HEK293 (cell line): ENCODE measurements at regions not wholly inside any gene's neighbourhood (a gene's known extent, or its start where the extent isn't known, plus 50 kb on each side); places are given as distances from the start of the nearest gene placed in this dataset.
A peak's percentile ranks its signal among the peaks of the same experiment; 100 is the strongest.

ENCODE experiments used
- CTCF ChIA-PET: fragments of 350-600 bp; formaldehyde crosslinking; extraction: SDS; loops from one replicate; lab custom pipeline; 2021; ENCODE audit warnings: antibody characterized with exemption; lab: Yijun Ruan, JAX
- POLR2A ChIA-PET: fragments of 300-600 bp; formaldehyde crosslinking; extraction: SDS; loops from one replicate; lab custom pipeline; 2020; ENCODE audit warnings: antibody characterized with exemption, inconsistent platforms; lab: Yijun Ruan, JAX
- H3K27ac ChIP-seq: fragments of 200-500 bp; sonication (Bioruptor generic); 2 replicates; pipeline ENCODE4 v1.5.1; 2014; ENCODE audit warnings: low read depth, low read length, control low read depth, inconsistent platforms; ENCODE audit errors: extremely low read depth
- H3K36me3 ChIP-seq, 2 experiments: fragments of 200-500 bp in 1 of 2; sonication (Bioruptor generic) in 1 of 2; 1 replicate in 1 of 2; 2 replicates in 1 of 2; pipeline ENCODE4 v1.5.1; 2014 to 2017; ENCODE audit warnings: inconsistent platforms in 2 of 2, low read length in 2 of 2; ENCODE audit not compliant: control insufficient read depth in 2 of 2, insufficient read depth in 1 of 2
- H3K4me1 ChIP-seq: fragments of 200-500 bp; sonication (Bioruptor generic); 2 replicates; pipeline ENCODE4 v1.5.1; 2014; ENCODE audit warnings: mild to moderate bottlenecking, low read length, inconsistent platforms; ENCODE audit not compliant: control insufficient read depth, insufficient read depth
- H3K4me3 ChIP-seq: 2 replicates; pipeline ENCODE4 v1.5.1; 2011; ENCODE audit warnings: low read depth, mild to moderate bottlenecking, control low read depth, low read length, moderate library complexity
- H3K9me3 ChIP-seq: fragments of 200-500 bp; sonication (Bioruptor generic); 2 replicates; pipeline ENCODE4 v1.5.1; 2014; ENCODE audit warnings: low read depth, low read length, inconsistent platforms; ENCODE audit not compliant: control insufficient read depth, insufficient read depth
- GLI2 ChIP-seq: fragments of 450-650 bp; formaldehyde crosslinking; IDR thresholded peaks from 2 replicates; pipeline ENCODE4; 2017; ENCODE audit warnings: missing biosample characterization, missing genetic modification characterization, low read depth, borderline replicate concordance
- GLIS2 ChIP-seq: fragments of 450-650 bp; formaldehyde crosslinking; IDR thresholded peaks from 2 replicates; pipeline ENCODE4 v1.5.1; 2016; ENCODE audit warnings: missing biosample characterization, missing genetic modification characterization
- KLF1 ChIP-seq: fragments of 450-650 bp; formaldehyde crosslinking; IDR thresholded peaks from 2 replicates; pipeline ENCODE4 v1.5.1; 2016; ENCODE audit warnings: missing biosample characterization, missing genetic modification characterization
- SCRT2 ChIP-seq: fragments of 450-650 bp; formaldehyde crosslinking; IDR thresholded peaks from 2 replicates; pipeline ENCODE4 v1.5.1; 2016; ENCODE audit warnings: missing biosample characterization, missing genetic modification characterization
- TRIM28 ChIP-seq: IDR thresholded peaks from 2 replicates; pipeline ENCODE4 v1.6.1; 2011; ENCODE audit warnings: low read length, control low read depth, borderline replicate concordance
- ZBTB17 ChIP-seq: fragments of 450-650 bp; formaldehyde crosslinking; IDR thresholded peaks from 2 replicates; pipeline ENCODE4 v1.5.1; 2016; ENCODE audit warnings: missing biosample characterization, missing genetic modification characterization
- ZFP37 ChIP-seq: fragments of 450-650 bp; formaldehyde crosslinking; IDR thresholded peaks from 2 replicates; pipeline ENCODE4 v1.5.1; 2016; ENCODE audit warnings: missing biosample characterization, missing genetic modification characterization
- ZFP41 ChIP-seq: fragments of 450-650 bp; formaldehyde crosslinking; IDR thresholded peaks from 2 replicates; pipeline ENCODE4 v1.5.1; 2016; ENCODE audit warnings: missing biosample characterization, missing genetic modification characterization, borderline replicate concordance
- ZIC2 ChIP-seq: fragments of 450-650 bp; formaldehyde crosslinking; IDR thresholded peaks from 2 replicates; pipeline ENCODE4 v1.5.1; 2016; ENCODE audit warnings: missing biosample characterization, missing genetic modification characterization
- ZNF155 ChIP-seq: fragments of 450-650 bp; formaldehyde crosslinking; IDR thresholded peaks from 2 replicates; pipeline ENCODE4 v1.5.1; 2016; ENCODE audit warnings: missing biosample characterization, missing genetic modification characterization
- ZNF169 ChIP-seq: fragments of 450-650 bp; formaldehyde crosslinking; IDR thresholded peaks from 2 replicates; pipeline ENCODE4 v1.5.1; 2016; ENCODE audit warnings: missing biosample characterization, missing genetic modification characterization
- ZNF2 ChIP-seq: fragments of 450-650 bp; formaldehyde crosslinking; IDR thresholded peaks from 2 replicates; pipeline ENCODE4 v1.5.1; 2016; ENCODE audit warnings: missing biosample characterization, missing genetic modification characterization
- ZNF24 ChIP-seq: fragments of 450-650 bp; formaldehyde crosslinking; IDR thresholded peaks from 2 replicates; pipeline ENCODE4 v1.5.1; 2016; ENCODE audit warnings: missing biosample characterization, missing genetic modification characterization
- ZNF248 ChIP-seq: fragments of 450-650 bp; formaldehyde crosslinking; IDR thresholded peaks from 2 replicates; pipeline ENCODE4 v1.5.1; 2017; ENCODE audit warnings: missing biosample characterization, missing genetic modification characterization
- ZNF266 ChIP-seq: fragments of 450-650 bp; formaldehyde crosslinking; IDR thresholded peaks from 2 replicates; pipeline ENCODE4 v1.5.1; 2016; ENCODE audit warnings: missing biosample characterization, missing genetic modification characterization, low read depth
- ZNF280C ChIP-seq: fragments of 450-650 bp; formaldehyde crosslinking; IDR thresholded peaks from 2 replicates; pipeline ENCODE4 v1.5.1; 2016; ENCODE audit warnings: missing biosample characterization, missing genetic modification characterization
- ZNF341 ChIP-seq: fragments of 450-650 bp; formaldehyde crosslinking; IDR thresholded peaks from 2 replicates; pipeline ENCODE4; 2016; ENCODE audit warnings: low read depth, missing biosample characterization, missing genetic modification characterization
- ZNF350 ChIP-seq: fragments of 450-650 bp; formaldehyde crosslinking; IDR thresholded peaks from 2 replicates; pipeline ENCODE4 v1.5.0; 2017; ENCODE audit warnings: missing biosample characterization, mild to moderate bottlenecking, missing genetic modification characterization
- ZNF394 ChIP-seq: fragments of 450-650 bp; formaldehyde crosslinking; IDR thresholded peaks from 2 replicates; pipeline ENCODE4 v1.5.1; 2016; ENCODE audit warnings: missing biosample characterization, missing genetic modification characterization, mild to moderate bottlenecking, moderate library complexity, borderline replicate concordance
- ZNF398 ChIP-seq: fragments of 450-650 bp; formaldehyde crosslinking; IDR thresholded peaks from 2 replicates; pipeline ENCODE4 v1.5.1; 2017; ENCODE audit warnings: missing biosample characterization, missing genetic modification characterization
- ZNF488 ChIP-seq: fragments of 450-650 bp; formaldehyde crosslinking; IDR thresholded peaks from 2 replicates; pipeline ENCODE4 v1.5.1; 2016; ENCODE audit warnings: missing biosample characterization, missing genetic modification characterization
- ZNF555 ChIP-seq: fragments of 450-650 bp; formaldehyde crosslinking; conservative IDR thresholded peaks from 2 replicates; pipeline ENCODE4 v1.5.1; 2017; ENCODE audit warnings: missing biosample characterization, mild to moderate bottlenecking, missing genetic modification characterization, inconsistent platforms
- ZNF776 ChIP-seq: fragments of 450-650 bp; formaldehyde crosslinking; IDR thresholded peaks from 2 replicates; pipeline ENCODE4 v1.5.0; 2017; ENCODE audit warnings: missing biosample characterization, missing genetic modification characterization, borderline replicate concordance
- ZNF837 ChIP-seq: fragments of 450-650 bp; formaldehyde crosslinking; IDR thresholded peaks from 2 replicates; pipeline ENCODE4 v1.5.1; 2016; ENCODE audit warnings: missing biosample characterization, missing genetic modification characterization
- ZSCAN16 ChIP-seq: fragments of 450-650 bp; formaldehyde crosslinking; IDR thresholded peaks from 2 replicates; pipeline ENCODE4 v1.5.1; 2016; ENCODE audit warnings: missing biosample characterization, missing genetic modification characterization

- TF ChIP-seq ZNF488 (tag by site-specific recombination), result no peak
- TF ChIP-seq ZSCAN16, result no peak
- no peak for TF ChIP-seq ZNF248 (tag by site-specific recombination)
- TF ChIP-seq ZNF266 (tag by site-specific recombination), result peak; percentile 22; the same call in 1 of the 2 replicates
- 0 out of 2 replicates have a peak, but pooled peaks have one; percentile 41 for TF ChIP-seq ZNF280C
- no peak for TF ChIP-seq ZNF776 (tag by site-specific recombination)
Measured at GRCh38 chr14:101189962-101190560, 286.5 kb upstream of the RTL1 start (continued).

GRCh38 chr14:101191101-101191720, 287.7 kb upstream of the RTL1 start:
- Histone ChIP-seq H3K9me3 (no peaks in the 10 kb centered on the region), H3K4me3 (no peak overlapping the region), H3K27ac (no peak overlapping the region), H3K4me1 (no peaks in the 10 kb centered on the region), H3K36me3 (no peaks in the 10 kb centered on the region)
- POLR2A ChIA-PET, result no interaction called here
- CTCF ChIA-PET, result no interaction called here
- no peak for TF ChIP-seq ZFP37 (tag by site-specific recombination)
- TF ChIP-seq ZBTB17 (tag by site-specific recombination), result no peak
- no peak for TF ChIP-seq KLF1 (tag by site-specific recombination)
- TF ChIP-seq GLIS2 (tag by site-specific recombination), result no peak
- no peak for TF ChIP-seq GLI2 (tag by site-specific recombination)
- no peak for TF ChIP-seq ZIC2 (tag by site-specific recombination)
- no peak for TF ChIP-seq ZNF155 (tag by site-specific recombination)
- no peak for TF ChIP-seq ZNF341 (tag by site-specific recombination)
- TF ChIP-seq ZFP41 (tag by site-specific recombination), result no peak
- no peak for TF ChIP-seq TRIM28
- no peak for TF ChIP-seq ZNF350 (tag by site-specific recombination)
- TF ChIP-seq ZNF837, result no peak
- no peak for TF ChIP-seq ZNF24
- no peak for TF ChIP-seq ZNF394
- no peak for TF ChIP-seq ZNF169 (tag by site-specific recombination)
- no peak for TF ChIP-seq ZNF2 (tag by site-specific recombination)
- TF ChIP-seq ZNF555, result no peak
- no peak for TF ChIP-seq ZNF398 (tag by site-specific recombination)
- TF ChIP-seq SCRT2 (tag by site-specific recombination), result no peak
